ENCODE measurements at regions not wholly inside any gene's neighbourhood (a gene's known extent, or its start where the extent isn't known, plus 50 kb on each side); places are given as distances from the start of the nearest gene placed in this dataset.

- ChIA-PET POLR2A (interaction anchor here (1.0 to 1.4 kb wide), 2 partner anchors 16 to 125 kb away, joined by 3 read pairs; partner anchors contain the start of gene ADAM17), CTCF (interaction anchor here (1.0 to 1.9 kb wide), 4 partner anchors 10 to 51 kb away, joined by 3 to 7 read pairs (median 6); partner anchors contain the start of gene YWHAQ)
- Histone ChIP-seq H3K4me1 (ENCODE audit: control extremely low read depth in 1 of 4, control insufficient read depth in 4 of 4, insufficient read depth in 4 of 4, low read length in 3 of 4) (peaks cover 8 to 25% (median 22%) of the 10 kb centered on the region in 4 experiments), H3K4me3 (ENCODE audit: control insufficient read depth in 1 of 7, extremely low read depth in 1 of 7, insufficient read depth in 4 of 7, low read depth in 2 of 7, low read length in 6 of 7) (peak overlapping the region in 3 of 7 experiments; percentile 8 to 59 (median 41)), H3K9me3 (ENCODE audit: control extremely low read depth in 1 of 5, control insufficient read depth in 4 of 5, insufficient read depth in 2 of 5, low read depth in 1 of 5, low read length in 4 of 5) (no peaks in the 10 kb centered on the region), H3K36me3 (ENCODE audit: control insufficient read depth in 4 of 4, insufficient read depth in 4 of 4, low read length in 3 of 4) (no peaks in the 10 kb centered on the region), H3K27ac (ENCODE audit: insufficient read depth in 1 of 2, low read depth in 1 of 2, low read length in 2 of 2, poor library complexity in 1 of 2, severe bottlenecking in 2 of 2) (peak overlapping the region in 1 of 2 experiments; percentile 66), H3K27me3 (replicated peaks in 2 of 5; ENCODE audit: control insufficient read depth in 4 of 5, insufficient read depth in 5 of 5, low read length in 4 of 5) (no peaks in the 10 kb centered on the region)
- WGBS (ENCODE audit: insufficient coverage) = 13% methylated on average over 7 of the region's 7 CpGs
- peak; percentile 83 to 96 (median 94) for DNase-seq
Observed at GRCh38 chr2:9681427-9681817, 50.6 kb upstream of the YWHAQ start.

- Histone ChIP-seq H3K9me3 (ENCODE audit: control extremely low read depth in 1 of 5, control insufficient read depth in 4 of 5, insufficient read depth in 2 of 5, low read depth in 1 of 5, low read length in 4 of 5) (no peaks in the 10 kb centered on the region), H3K36me3 (ENCODE audit: control insufficient read depth in 4 of 4, insufficient read depth in 4 of 4, low read length in 3 of 4) (no peaks in the 10 kb centered on the region), H3K4me1 (ENCODE audit: control extremely low read depth in 1 of 4, control insufficient read depth in 4 of 4, insufficient read depth in 4 of 4, low read length in 3 of 4) (peaks cover 4 to 30% (median 23%) of the 10 kb centered on the region in 4 experiments), H3K4me3 (ENCODE audit: control insufficient read depth in 1 of 7, extremely low read depth in 1 of 7, insufficient read depth in 4 of 7, low read depth in 2 of 7, low read length in 6 of 7) (no peak overlapping the region), H3K27me3 (replicated peaks in 2 of 5; ENCODE audit: control insufficient read depth in 4 of 5, insufficient read depth in 5 of 5, low read length in 4 of 5) (no peaks in the 10 kb centered on the region), H3K27ac (ENCODE audit: insufficient read depth in 1 of 2, low read depth in 1 of 2, low read length in 2 of 2, poor library complexity in 1 of 2, severe bottlenecking in 2 of 2) (no peak overlapping the region)
- no peak for DNase-seq
- 100% methylated on average over 1 of the region's 4 CpGs for WGBS (ENCODE audit: insufficient coverage)
- ChIA-PET POLR2A (no interaction called here), CTCF (no interaction called here)
Observed at GRCh38 chr2:9685637-9686036, 54.8 kb upstream of the YWHAQ start.

- CTCF ChIA-PET = no interaction called here
Observed at GRCh38 chr2:9686061-9686460, 55.3 kb upstream of the YWHAQ start.

GRCh38 chr2:9690252-9690651 lies 59.5 kb upstream of the YWHAQ start:
- 4% methylated on average over 7 of the region's 7 CpGs for WGBS (ENCODE audit: insufficient coverage)
- Histone ChIP-seq H3K9me3 (ENCODE audit: control extremely low read depth in 1 of 5, control insufficient read depth in 4 of 5, insufficient read depth in 2 of 5, low read depth in 1 of 5, low read length in 4 of 5) (no peaks in the 10 kb centered on the region), H3K4me3 (ENCODE audit: control insufficient read depth in 1 of 7, extremely low read depth in 1 of 7, insufficient read depth in 4 of 7, low read depth in 2 of 7, low read length in 6 of 7) (peak overlapping the region in 1 of 7 experiments; percentile 23), H3K27ac (ENCODE audit: insufficient read depth in 1 of 2, low read depth in 1 of 2, low read length in 2 of 2, poor library complexity in 1 of 2, severe bottlenecking in 2 of 2) (peak overlapping the region in 1 of 2 experiments; percentile 7), H3K27me3 (replicated peaks in 2 of 5; ENCODE audit: control insufficient read depth in 4 of 5, insufficient read depth in 5 of 5, low read length in 4 of 5) (no peaks in the 10 kb centered on the region), H3K36me3 (ENCODE audit: control insufficient read depth in 4 of 4, insufficient read depth in 4 of 4, low read length in 3 of 4) (no peaks in the 10 kb centered on the region), H3K4me1 (ENCODE audit: control extremely low read depth in 1 of 4, control insufficient read depth in 4 of 4, insufficient read depth in 4 of 4, low read length in 3 of 4) (peaks cover 0 to 31% (median 21%) of the 10 kb centered on the region in 4 experiments)
- DNase-seq = peak in 2 of 3 donors; percentile 92 to 93
- ChIA-PET CTCF (interaction anchor here (0.5 to 2.2 kb wide), 9 partner anchors 8 to 76 kb away, joined by 3 to 7 read pairs (median 3); no protein-coding TSS in a partner anchor), POLR2A (no interaction called here)

More at GRCh38 chr2:9686061-9686460, 55.3 kb upstream of the YWHAQ start:
- 93% methylated on average over 5 of the region's 8 CpGs for WGBS (ENCODE audit: insufficient coverage)
- H3K9me3 ChIP-seq (ENCODE audit: control extremely low read depth in 1 of 5, control insufficient read depth in 4 of 5, insufficient read depth in 2 of 5, low read depth in 1 of 5, low read length in 4 of 5) = no peaks in the 10 kb centered on the region
- H3K4me1 ChIP-seq (ENCODE audit: control extremely low read depth in 1 of 4, control insufficient read depth in 4 of 4, insufficient read depth in 4 of 4, low read length in 3 of 4) = peaks cover 0 to 28% (median 20%) of the 10 kb centered on the region in 4 experiments
- H3K4me3 ChIP-seq (ENCODE audit: control insufficient read depth in 1 of 7, extremely low read depth in 1 of 7, insufficient read depth in 4 of 7, low read depth in 2 of 7, low read length in 6 of 7) = no peak overlapping the region
- H3K27ac ChIP-seq (ENCODE audit: insufficient read depth in 1 of 2, low read depth in 1 of 2, low read length in 2 of 2, poor library complexity in 1 of 2, severe bottlenecking in 2 of 2) = no peak overlapping the region
- no peaks in the 10 kb centered on the region for H3K36me3 ChIP-seq (ENCODE audit: control insufficient read depth in 4 of 4, insufficient read depth in 4 of 4, low read length in 3 of 4)
- POLR2A ChIA-PET = no interaction called here
- no peak for DNase-seq
- no peaks in the 10 kb centered on the region for H3K27me3 ChIP-seq (replicated peaks in 2 of 5; ENCODE audit: control insufficient read depth in 4 of 5, insufficient read depth in 5 of 5, low read length in 4 of 5)

GRCh38 chr2:9690716-9691498 lies 60.1 kb upstream of the YWHAQ start:
- H3K27me3 ChIP-seq (replicated peaks in 2 of 5; ENCODE audit: control insufficient read depth in 4 of 5, insufficient read depth in 5 of 5, low read length in 4 of 5) = no peaks in the 10 kb centered on the region
- no peak for DNase-seq
- 93% methylated on average over 10 of the region's 11 CpGs for WGBS (ENCODE audit: insufficient coverage)
- H3K4me3 ChIP-seq (ENCODE audit: control insufficient read depth in 1 of 7, extremely low read depth in 1 of 7, insufficient read depth in 4 of 7, low read depth in 2 of 7, low read length in 6 of 7) = peak overlapping the region in 1 of 7 experiments; percentile 23
- H3K4me1 ChIP-seq (ENCODE audit: control extremely low read depth in 1 of 4, control insufficient read depth in 4 of 4, insufficient read depth in 4 of 4, low read length in 3 of 4) = peaks cover 0 to 33% (median 21%) of the 10 kb centered on the region in 4 experiments
- no peaks in the 10 kb centered on the region for H3K9me3 ChIP-seq (ENCODE audit: control extremely low read depth in 1 of 5, control insufficient read depth in 4 of 5, insufficient read depth in 2 of 5, low read depth in 1 of 5, low read length in 4 of 5)
- no peaks in the 10 kb centered on the region for H3K36me3 ChIP-seq (ENCODE audit: control insufficient read depth in 4 of 4, insufficient read depth in 4 of 4, low read length in 3 of 4)
- ChIA-PET CTCF (interaction anchor here (0.7 to 1.8 kb wide), 5 partner anchors 9 to 76 kb away, joined by 3 to 5 read pairs (median 3); no protein-coding TSS in a partner anchor), POLR2A (no interaction called here)
- H3K27ac ChIP-seq (ENCODE audit: insufficient read depth in 1 of 2, low read depth in 1 of 2, low read length in 2 of 2, poor library complexity in 1 of 2, severe bottlenecking in 2 of 2) = peak overlapping the region in 1 of 2 experiments; percentile 26

GRCh38 chr2:9692456-9693195 lies 61.8 kb upstream of the YWHAQ start:
- ChIA-PET CTCF (interaction anchor here (0.9 to 1.2 kb wide), 2 partner anchors 11 to 29 kb away, joined by 3 read pairs; no protein-coding TSS in a partner anchor), POLR2A (no interaction called here)
- H3K27me3 ChIP-seq (replicated peaks in 2 of 5; ENCODE audit: control insufficient read depth in 4 of 5, insufficient read depth in 5 of 5, low read length in 4 of 5) = no peaks in the 10 kb centered on the region
- H3K4me1 ChIP-seq (ENCODE audit: control extremely low read depth in 1 of 4, control insufficient read depth in 4 of 4, insufficient read depth in 4 of 4, low read length in 3 of 4) = peaks cover 0 to 31% (median 21%) of the 10 kb centered on the region in 4 experiments
- no peaks in the 10 kb centered on the region for H3K36me3 ChIP-seq (ENCODE audit: control insufficient read depth in 4 of 4, insufficient read depth in 4 of 4, low read length in 3 of 4)
- peak overlapping the region in 1 of 7 experiments; percentile 5 for H3K4me3 ChIP-seq (ENCODE audit: control insufficient read depth in 1 of 7, extremely low read depth in 1 of 7, insufficient read depth in 4 of 7, low read depth in 2 of 7, low read length in 6 of 7)
- no peak for DNase-seq
- peak overlapping the region in 1 of 2 experiments; percentile 19 for H3K27ac ChIP-seq (ENCODE audit: insufficient read depth in 1 of 2, low read depth in 1 of 2, low read length in 2 of 2, poor library complexity in 1 of 2, severe bottlenecking in 2 of 2)
- WGBS (ENCODE audit: insufficient coverage) = 91% methylated on average over 8 of the region's 20 CpGs
- H3K9me3 ChIP-seq (ENCODE audit: control extremely low read depth in 1 of 5, control insufficient read depth in 4 of 5, insufficient read depth in 2 of 5, low read depth in 1 of 5, low read length in 4 of 5) = no peaks in the 10 kb centered on the region
